RWPE1 (cell line): ENCODE measurements at regions not wholly inside any gene's neighbourhood (a gene's known extent, or its start where the extent isn't known, plus 50 kb on each side); places are given as distances from the start of the nearest gene placed in this dataset.
"Not testable (repeated sequence)": the region's sequence is repeated elsewhere in the genome, so short reads cannot be mapped to it uniquely, and the experiment has no call there.

Experiments
- CTCF ChIA-PET: fragments of 350-600 bp; sonication (Branson Sonifier 250); formaldehyde crosslinking; extraction: SDS; loops from one replicate; lab custom pipeline; 2021; lab: Yijun Ruan, JAX
- POLR2A ChIA-PET: fragments of 400-600 bp; formaldehyde crosslinking; extraction: SDS; loops from one replicate; lab custom pipeline; 2020; ENCODE audit warnings: antibody characterized with exemption; ENCODE audit not compliant: low non-redundant PET; lab: Yijun Ruan, JAX
- DNase-seq: peaks from one replicate; pipeline ENCODE4 v3.0.0; 2012; ENCODE audit warnings: low spot score
- H3K27ac ChIP-seq: fragments of 450-650 bp; 2 replicates; pipeline ENCODE4 v1.5.1; 2017
- TF ChIP-seq, protein P1 (sequence below): fragments of 450-650 bp; conservative IDR thresholded peaks from 2 replicates; pipeline ENCODE4 v1.5.1; 2017; ENCODE audit warnings: low read depth, mild to moderate bottlenecking

DNA sequence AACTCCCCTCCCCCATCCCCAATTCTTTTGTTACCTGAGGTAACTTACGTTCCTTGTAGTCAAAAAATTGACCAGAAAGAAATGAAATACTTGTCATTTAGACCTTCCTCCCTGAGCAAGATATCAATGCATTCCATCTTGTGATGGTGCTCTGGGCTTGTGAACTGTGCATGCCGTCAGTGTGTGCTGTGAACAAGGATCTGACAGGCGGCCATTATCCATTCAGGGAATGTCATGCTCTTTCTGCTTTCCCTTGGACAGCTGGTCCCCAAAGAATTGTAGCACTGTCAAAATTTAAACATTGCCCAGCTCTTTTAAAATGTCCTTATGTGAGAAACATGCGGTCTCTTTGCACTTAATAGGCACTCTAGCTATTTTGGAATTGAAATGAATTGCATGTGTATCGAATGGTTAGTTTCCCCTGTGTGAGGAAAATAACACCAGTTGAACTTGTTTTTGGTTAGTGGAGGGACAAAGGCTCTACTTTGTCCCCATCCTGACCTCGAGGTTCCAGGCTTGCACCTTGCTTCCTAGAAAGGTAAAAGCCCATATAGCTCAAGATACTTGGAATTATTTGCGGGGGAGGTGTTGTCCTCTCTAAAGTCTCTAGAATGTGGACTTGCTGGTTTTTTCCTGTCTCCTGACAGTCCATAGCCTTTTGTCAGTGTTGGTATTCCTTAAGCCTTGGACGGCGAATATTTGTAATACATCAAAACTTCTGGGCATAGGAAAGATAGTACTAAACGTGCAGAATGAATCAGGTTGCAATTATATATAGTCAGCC is 350.9 kb downstream of the NUP35 start:
- DNase-seq: no peak
- ChIA-PET CTCF (interaction anchor here (0.8 kb wide), 1 partner anchor 62 kb away, joined by 3 read pairs; no protein-coding TSS in a partner anchor), POLR2A (no interaction called here)
- H3K27ac ChIP-seq: no peak overlapping the region
- TF ChIP-seq, protein P1, sequence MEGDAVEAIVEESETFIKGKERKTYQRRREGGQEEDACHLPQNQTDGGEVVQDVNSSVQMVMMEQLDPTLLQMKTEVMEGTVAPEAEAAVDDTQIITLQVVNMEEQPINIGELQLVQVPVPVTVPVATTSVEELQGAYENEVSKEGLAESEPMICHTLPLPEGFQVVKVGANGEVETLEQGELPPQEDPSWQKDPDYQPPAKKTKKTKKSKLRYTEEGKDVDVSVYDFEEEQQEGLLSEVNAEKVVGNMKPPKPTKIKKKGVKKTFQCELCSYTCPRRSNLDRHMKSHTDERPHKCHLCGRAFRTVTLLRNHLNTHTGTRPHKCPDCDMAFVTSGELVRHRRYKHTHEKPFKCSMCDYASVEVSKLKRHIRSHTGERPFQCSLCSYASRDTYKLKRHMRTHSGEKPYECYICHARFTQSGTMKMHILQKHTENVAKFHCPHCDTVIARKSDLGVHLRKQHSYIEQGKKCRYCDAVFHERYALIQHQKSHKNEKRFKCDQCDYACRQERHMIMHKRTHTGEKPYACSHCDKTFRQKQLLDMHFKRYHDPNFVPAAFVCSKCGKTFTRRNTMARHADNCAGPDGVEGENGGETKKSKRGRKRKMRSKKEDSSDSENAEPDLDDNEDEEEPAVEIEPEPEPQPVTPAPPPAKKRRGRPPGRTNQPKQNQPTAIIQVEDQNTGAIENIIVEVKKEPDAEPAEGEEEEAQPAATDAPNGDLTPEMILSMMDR: no peak

DNA sequence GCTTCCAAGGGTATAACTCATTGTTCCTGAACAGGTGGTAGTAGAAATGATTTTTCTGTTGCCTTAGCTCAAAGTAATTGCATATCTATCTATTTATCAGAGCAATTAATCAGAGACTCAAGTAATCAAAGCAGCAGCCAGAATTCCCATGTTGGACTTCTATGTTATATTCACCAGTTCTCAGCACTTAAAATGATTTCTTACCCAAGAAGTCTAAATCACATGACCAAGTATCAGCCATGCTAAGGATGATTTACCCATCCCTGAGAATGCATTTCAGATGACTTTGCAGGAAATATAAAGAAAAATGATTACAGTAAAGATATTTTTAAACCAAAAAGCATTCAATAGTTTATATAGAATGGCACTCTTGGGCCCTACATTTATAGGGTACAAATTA is 352.2 kb downstream of the NUP35 start:
- ChIA-PET POLR2A (no interaction called here), CTCF (no interaction called here)

DNA sequence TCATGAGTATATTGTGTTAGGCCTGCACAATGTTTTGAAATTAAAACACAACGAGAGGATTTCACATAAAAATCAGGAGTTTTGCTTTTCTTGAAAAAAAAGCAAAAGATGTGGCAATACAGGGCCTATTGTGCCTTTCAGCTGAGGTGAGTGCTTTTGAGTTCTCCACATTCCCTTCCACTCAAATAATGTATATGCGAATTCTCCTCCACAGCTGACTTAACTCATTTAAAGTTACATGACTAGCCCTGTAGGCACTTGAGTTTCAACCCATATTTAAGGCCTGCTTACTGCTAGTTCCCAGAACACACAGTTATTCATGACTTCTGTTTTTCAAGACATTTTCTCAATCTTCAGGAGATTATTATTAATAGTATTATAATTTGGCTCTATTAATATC is 353.1 kb downstream of the NUP35 start:
- H3K27ac ChIP-seq: no peak overlapping the region
- no peak for DNase-seq
- ChIA-PET POLR2A (no interaction called here), CTCF (no interaction called here)
- TF ChIP-seq, protein P1: no peak

More for the DNA sequence above, 352.2 kb downstream of the NUP35 start:
- TF ChIP-seq, protein P1: no peak
- no peak overlapping the region for H3K27ac ChIP-seq
- DNase-seq: no peak

DNA sequence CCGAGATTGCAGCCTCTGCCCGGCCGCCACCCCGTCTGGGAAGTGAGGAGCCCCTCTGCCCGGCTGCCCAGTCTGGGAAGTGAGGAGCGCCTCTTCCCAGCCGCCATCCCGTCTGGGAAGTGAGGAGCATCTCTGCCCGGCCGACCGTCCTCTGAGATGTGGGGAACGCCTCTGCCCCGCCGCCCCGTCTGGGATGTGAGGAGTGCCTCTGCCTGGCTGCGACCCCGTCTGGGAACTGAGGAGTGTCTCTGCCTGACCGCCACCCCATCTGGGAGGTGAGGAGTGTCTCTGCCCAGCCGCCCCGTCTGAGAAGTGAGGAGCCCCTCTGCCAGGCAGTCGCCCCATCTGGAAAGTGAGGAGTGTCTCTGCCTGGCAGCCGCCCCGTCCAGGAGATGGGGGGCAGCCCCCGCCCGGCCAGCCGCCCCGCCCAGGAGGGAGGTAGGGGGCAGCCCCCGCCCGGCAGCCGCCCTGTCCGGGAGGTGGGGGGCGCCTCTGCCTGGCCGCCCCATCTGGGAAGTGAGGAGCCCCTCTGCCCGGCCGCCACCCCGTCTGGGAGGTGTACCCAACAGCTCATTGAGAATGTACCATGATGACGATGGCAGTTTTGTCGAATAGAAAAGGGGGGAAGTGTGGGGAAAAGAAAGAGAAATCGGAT is 354.8 kb downstream of the NUP35 start:
- CTCF ChIA-PET, H3K27ac ChIP-seq, POLR2A ChIA-PET, DNase-seq: not testable (repeated sequence)

DNA sequence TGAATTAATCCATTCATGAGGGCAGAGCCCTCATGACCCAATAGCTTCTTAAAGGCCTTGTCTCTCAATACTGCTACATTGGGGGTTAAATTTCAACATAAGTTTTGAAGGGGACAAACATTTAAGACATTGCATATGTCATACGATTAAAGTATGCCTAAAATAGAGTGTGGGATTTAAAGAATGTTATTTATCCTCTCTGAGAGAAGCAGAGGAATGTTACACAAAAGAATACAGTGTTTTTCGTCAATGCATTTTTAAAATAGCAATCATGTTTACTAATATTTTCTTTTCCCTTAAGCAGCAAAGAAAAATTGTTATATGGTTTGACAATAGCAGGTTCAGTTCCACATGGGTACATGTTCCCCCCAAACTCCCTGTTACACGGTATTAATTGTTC is 363.1 kb downstream of the NUP35 start:
- DNase-seq: no peak
- TF ChIP-seq, protein P1: no peak
- H3K27ac ChIP-seq: no peak overlapping the region
- POLR2A ChIA-PET: no interaction called here
- CTCF ChIA-PET: no interaction called here

DNA sequence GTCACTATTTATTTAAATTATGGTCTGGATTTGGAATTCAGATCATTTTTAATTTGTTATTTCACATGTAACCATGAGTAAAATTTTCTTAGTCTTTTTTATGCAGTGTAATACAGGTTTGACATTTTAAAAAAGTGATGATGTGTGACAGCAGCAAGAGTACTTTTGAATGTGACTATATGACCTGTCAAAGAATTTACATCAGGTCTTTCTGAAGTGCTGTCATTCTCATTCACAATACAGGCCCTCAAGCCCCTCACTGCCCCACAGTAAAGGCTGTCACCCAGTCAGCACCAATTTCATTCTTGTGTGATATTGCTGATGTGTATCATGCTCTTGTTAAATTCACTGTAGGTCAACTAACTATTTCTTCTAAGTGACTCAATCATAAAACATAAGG is 364.2 kb downstream of the NUP35 start:
- ChIA-PET POLR2A (no interaction called here), CTCF (no interaction called here)
- H3K27ac ChIP-seq: no peak overlapping the region
- TF ChIP-seq, protein P1: no peak
- no peak for DNase-seq

DNA sequence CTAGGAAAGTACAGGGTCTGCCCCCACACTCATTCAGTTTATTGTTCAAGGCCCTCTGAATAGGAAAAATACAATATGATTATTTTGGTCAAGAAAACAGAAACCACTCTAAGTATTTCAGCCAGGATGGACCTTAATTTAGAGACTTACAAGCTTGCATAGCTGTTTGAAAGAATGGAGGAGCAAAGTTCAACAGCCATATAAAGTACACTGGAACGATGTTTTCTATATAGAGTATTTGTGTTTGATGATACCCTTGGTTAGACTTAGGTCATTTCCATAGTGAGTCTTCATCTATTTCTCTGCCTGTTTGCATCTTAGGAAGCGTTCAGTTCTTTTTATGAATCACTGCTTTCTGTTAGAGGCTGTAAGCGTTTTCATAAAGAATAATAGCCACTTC is 366.2 kb downstream of the NUP35 start:
- DNase-seq: no peak
- POLR2A ChIA-PET: no interaction called here

More for the DNA sequence above, 366.2 kb downstream of the NUP35 start:
- TF ChIP-seq, protein P1: no peak
- CTCF ChIA-PET: interaction anchor here (0.7 kb wide), 1 partner anchor 689 kb away, joined by 3 read pairs; no protein-coding TSS in a partner anchor
- H3K27ac ChIP-seq: no peak overlapping the region
